ENCODE measurements at regions not wholly inside any gene's neighbourhood (a gene's known extent, or its start where the extent isn't known, plus 50 kb on each side); places are given as distances from the start of the nearest gene placed in this dataset.

GRCh38 chr2:175234650-175235049, 53.1 kb upstream of the ATP5MC3 start:
- TF ChIP-seq POLR2A (IDR thresholded peaks at IDR 0.05), result no peak
- TF ChIP-seq CTCF (IDR thresholded peaks at IDR 0.05), result no peak
